Stomach (tissue), 8 donors: ENCODE measurements at regions not wholly inside any gene's neighbourhood (a gene's known extent, or its start where the extent isn't known, plus 50 kb on each side); places are given as distances from the start of the nearest gene placed in this dataset.

Source experiments
- DNase-seq, 2 donors: peaks; one replicate each; pipeline versions ENCODE4 v3.0.0 to v3.0.0-alpha.2; 2013 to 2019
- H3K27ac ChIP-seq, 5 donors: fragments of 200-600 bp in 4 of 5; sonication (generic) in 4 of 5; one replicate each; pipeline ENCODE4 v1.5.1; 2013 to 2019; ENCODE audit warnings: mild to moderate bottlenecking in 1 of 5, moderate library complexity in 1 of 5
- H3K27me3 ChIP-seq, 3 donors: fragments of 200-600 bp; sonication (generic); one replicate each; pipeline ENCODE4 v1.5.1; 2017 to 2019; ENCODE audit warnings: mixed run types in 1 of 3
- H3K36me3 ChIP-seq, 4 donors: fragments of 200-600 bp; sonication (generic); 1 replicate in 3 of 4; 2 replicates in 1 of 4; pipeline ENCODE4 v1.5.1; 2016 to 2019
- H3K4me1 ChIP-seq, 4 donors: fragments of 200-600 bp; sonication (generic); one replicate each; pipeline ENCODE4 v1.5.1; 2016 to 2019
- H3K4me3 ChIP-seq, 4 donors: fragments of 200-600 bp; sonication (generic) in 3 of 4; one replicate each; pipeline ENCODE4 v1.5.1; 2016 to 2019; ENCODE audit warnings: mild to moderate bottlenecking in 1 of 4
- H3K9me3 ChIP-seq, 4 donors: fragments of 200-600 bp; sonication (generic); one replicate each; pipeline ENCODE4 v1.5.1; 2016 to 2019
- CTCF ChIP-seq, 7 experiments: fragments of 450-650 bp in 4 of 7; fragments of 200-600 bp in 3 of 7; sonication (generic) in 3 of 7; IDR thresholded peaks; one replicate each; pipeline ENCODE4 v1.5.1; 2016 to 2019; ENCODE audit warnings: antibody characterized with exemption in 7 of 7, control low read depth in 2 of 7, mild to moderate bottlenecking in 1 of 7
- EP300 ChIP-seq: sonication (generic); formaldehyde crosslinking; IDR thresholded peaks from one replicate; pipeline ENCODE4 v1.6.1; 2017; ENCODE audit warnings: antibody characterized with exemption
- POLR2A ChIP-seq, 4 donors: fragments of 450-650 bp; IDR thresholded peaks; one replicate each; pipeline ENCODE4 v1.6.1; 2016; ENCODE audit warnings: antibody characterized with exemption in 4 of 4, control low read depth in 2 of 4, mild to moderate bottlenecking in 1 of 4, moderate library complexity in 1 of 4
- POLR2AphosphoS5 ChIP-seq, 3 donors: sonication (generic); formaldehyde crosslinking; IDR thresholded peaks; one replicate each; pipeline ENCODE4 v1.6.1; 2016; ENCODE audit warnings: antibody characterized with exemption in 3 of 3
- WGBS, 5 donors: extraction: QIAGEN DNeasy Blood & Tissue Kit in 3 of 5; methylation state at CpG; one replicate each; pipeline versions ENCODE4 v1.1.5 to v1.1.7; 2013 to 2018; 5-methylcytosine and 5-hydroxymethylcytosine counted together
- intact Hi-C: fragments of 100-400 bp; cut with DNase I; formaldehyde crosslinking; loops from one replicate; pipeline ENCODE4 v1.15.1; 2023; ENCODE audit warnings: low total_unique reads
- donor health status: healthy with polysubstance abuse.
- donor health status: Bipolar disorder and iron deficiency.
- donor health status: healthy.

GRCh38 chr11:80293293-80293692 lies 852.5 kb upstream of the TENM4 start:
- 88 to 99% (median 96%) methylated on average over 2 of the region's 2 CpGs for WGBS, 5 donors
- Histone ChIP-seq H3K9me3 (no peaks in the 10 kb centered on the region), H3K4me1 (no peaks in the 10 kb centered on the region), H3K36me3 (no peaks in the 10 kb centered on the region), H3K4me3 (no peak overlapping the region), H3K27ac (no peak overlapping the region), H3K27me3 (no peaks in the 10 kb centered on the region)
- no peak for TF ChIP-seq EP300
- TF ChIP-seq CTCF (IDR thresholded peaks at IDR 0.05), result no peak
- TF ChIP-seq POLR2A (IDR thresholded peaks at IDR 0.05), result no peak
- TF ChIP-seq POLR2AphosphoS5 (IDR thresholded peaks at IDR 0.05), result no peak
- no peak for DNase-seq
- intact Hi-C loops, result no loop called here

- H3K9me3 ChIP-seq, result no peaks in the 10 kb centered on the region
- TF ChIP-seq CTCF (IDR thresholded peaks at IDR 0.05) (no peak), EP300 (no peak), POLR2A (IDR thresholded peaks at IDR 0.05) (no peak), POLR2AphosphoS5 (IDR thresholded peaks at IDR 0.05) (no peak)
- peaks cover 0 to 12% (median 8%) of the 10 kb centered on the region in 4 donors for H3K4me1 ChIP-seq
- H3K27ac ChIP-seq, result no peak overlapping the region
- intact Hi-C loops, result no loop called here
- H3K27me3 ChIP-seq, result no peaks in the 10 kb centered on the region
- H3K36me3 ChIP-seq, result no peaks in the 10 kb centered on the region
- 56 to 66% (median 59%) methylated on average over 3 of the region's 3 CpGs for WGBS, 5 donors
- H3K4me3 ChIP-seq, result no peak overlapping the region
- no peak for DNase-seq
Measured at GRCh38 chr11:80284946-80285785, 844.3 kb upstream of the TENM4 start.

- Histone ChIP-seq H3K36me3 (no peaks in the 10 kb centered on the region), H3K9me3 (no peaks in the 10 kb centered on the region), H3K27ac (no peak overlapping the region), H3K4me3 (no peak overlapping the region), H3K4me1 (peaks cover 0 to 12% (median 8%) of the 10 kb centered on the region in 4 donors), H3K27me3 (no peaks in the 10 kb centered on the region)
- no peak for TF ChIP-seq CTCF (IDR thresholded peaks at IDR 0.05)
- TF ChIP-seq EP300, result no peak
- no peak for TF ChIP-seq POLR2A (IDR thresholded peaks at IDR 0.05)
- TF ChIP-seq POLR2AphosphoS5 (IDR thresholded peaks at IDR 0.05), result no peak
- DNase-seq, result no peak
- 29 to 52% (median 40%) methylated on average over 2 of the region's 2 CpGs for WGBS, 5 donors
- intact Hi-C loops, result no loop called here
Measured at GRCh38 chr11:80282643-80283042, 841.8 kb upstream of the TENM4 start.

DNA sequence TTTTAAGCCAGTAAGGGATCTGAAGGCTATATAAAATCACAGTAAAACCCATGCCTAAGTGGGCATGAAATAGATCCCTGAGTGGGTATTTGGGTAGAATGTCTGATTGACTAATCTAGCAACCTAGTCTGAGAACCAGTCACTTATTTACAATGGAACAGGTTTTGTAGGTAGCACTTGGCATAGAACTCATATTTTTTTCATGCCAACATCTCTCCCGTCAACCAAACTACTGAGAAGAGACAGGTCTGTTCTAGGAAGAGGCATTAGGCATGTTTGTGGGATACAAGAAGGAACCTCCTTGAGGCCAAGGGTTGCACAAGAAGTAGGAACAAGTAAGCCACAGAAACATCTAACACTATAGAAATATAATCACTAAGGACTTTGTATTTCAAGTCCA lies 840.4 kb upstream of the TENM4 start:
- TF ChIP-seq POLR2A (IDR thresholded peaks at IDR 0.05), result no peak
- TF ChIP-seq EP300, result no peak
- TF ChIP-seq CTCF (IDR thresholded peaks at IDR 0.05), result no peak
- no peak for TF ChIP-seq POLR2AphosphoS5 (IDR thresholded peaks at IDR 0.05)
- intact Hi-C loops, result no loop called here
- no peak overlapping the region for H3K4me3 ChIP-seq
- no peaks in the 10 kb centered on the region for H3K9me3 ChIP-seq
- peak in 1 of 2 donors; percentile 41 for DNase-seq
- peaks cover 0 to 12% (median 8%) of the 10 kb centered on the region in 4 donors for H3K4me1 ChIP-seq
- 21 to 53% (median 50%) methylated on average over 1 of the region's 1 CpG for WGBS, 5 donors
- H3K36me3 ChIP-seq, result no peaks in the 10 kb centered on the region
- H3K27me3 ChIP-seq, result no peaks in the 10 kb centered on the region
- no peak overlapping the region for H3K27ac ChIP-seq
